GM18499 (cell line): ENCODE measurements at regions not wholly inside any gene's neighbourhood (a gene's known extent, or its start where the extent isn't known, plus 50 kb on each side); places are given as distances from the start of the nearest gene placed in this dataset.

Source experiments
- ATAC-seq: cut with Tn5 transposase; IDR thresholded peaks from one replicate; pipeline ENCODE4 v1.9.1; 2021; ENCODE audit warnings: moderate number of reproducible peaks; ENCODE audit not compliant: insufficient read depth, unreplicated experiment

DNA sequence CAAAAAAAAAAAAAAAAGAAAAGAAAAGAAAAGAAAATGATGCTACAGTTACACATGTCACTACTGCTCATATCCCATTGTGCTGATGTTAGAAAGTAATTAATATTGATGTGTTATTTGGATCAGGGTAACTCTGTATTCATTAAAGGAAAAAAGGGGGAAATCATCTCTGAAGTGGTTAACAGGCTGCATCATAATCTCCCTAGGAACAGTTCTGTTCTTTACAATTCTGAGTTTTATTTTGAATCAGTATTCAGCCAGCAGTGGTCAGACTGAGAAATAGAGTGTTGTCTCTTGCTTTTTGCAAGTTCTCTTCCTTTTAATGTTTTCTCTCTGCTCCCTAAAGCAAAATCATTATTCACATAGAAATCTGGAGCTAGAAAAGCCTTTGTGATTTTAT is 128.6 kb upstream of the CRY1 start:
- ATAC-seq, result no peak

DNA sequence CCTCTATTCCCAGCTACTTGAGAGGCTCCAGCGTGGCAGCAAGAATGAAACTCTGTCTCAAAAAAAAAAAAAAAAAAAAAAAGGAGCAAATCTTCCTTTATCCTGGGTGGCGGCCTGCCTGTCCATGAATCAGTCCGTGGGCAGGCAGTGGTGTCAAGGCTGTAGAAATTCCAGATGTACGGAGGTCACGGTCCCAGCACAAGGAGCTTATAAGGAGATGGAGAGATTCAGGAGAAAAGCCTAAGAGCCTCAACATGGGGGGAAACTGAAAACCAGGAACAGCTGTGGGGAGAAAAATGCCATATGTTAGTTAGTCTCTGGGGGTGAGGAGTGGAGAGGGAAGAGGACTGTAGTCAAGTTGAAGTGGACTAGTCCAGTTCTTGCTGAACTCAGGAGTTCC is 130.5 kb upstream of the CRY1 start:
- ATAC-seq, result no peak

DNA sequence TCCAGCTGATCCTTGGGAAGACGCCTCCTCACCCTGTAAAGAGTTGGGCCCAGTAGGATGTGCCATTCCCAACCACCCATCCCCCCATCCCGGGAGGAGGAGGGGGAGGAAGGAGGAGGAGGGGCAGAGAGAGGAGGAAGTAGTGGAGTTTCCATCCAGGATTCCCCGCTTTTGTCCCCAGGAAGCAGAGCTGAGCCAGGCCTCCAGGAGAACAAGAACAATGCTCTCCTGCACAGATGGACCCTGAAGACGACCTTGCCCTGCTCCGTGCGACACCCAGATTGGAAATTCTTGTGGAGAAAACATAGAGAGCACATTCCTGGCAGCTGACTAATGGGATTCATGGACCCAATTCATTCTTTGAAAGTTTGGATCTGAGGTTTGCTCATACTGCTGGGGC is 132.3 kb upstream of the CRY1 start:
- no peak for ATAC-seq

DNA sequence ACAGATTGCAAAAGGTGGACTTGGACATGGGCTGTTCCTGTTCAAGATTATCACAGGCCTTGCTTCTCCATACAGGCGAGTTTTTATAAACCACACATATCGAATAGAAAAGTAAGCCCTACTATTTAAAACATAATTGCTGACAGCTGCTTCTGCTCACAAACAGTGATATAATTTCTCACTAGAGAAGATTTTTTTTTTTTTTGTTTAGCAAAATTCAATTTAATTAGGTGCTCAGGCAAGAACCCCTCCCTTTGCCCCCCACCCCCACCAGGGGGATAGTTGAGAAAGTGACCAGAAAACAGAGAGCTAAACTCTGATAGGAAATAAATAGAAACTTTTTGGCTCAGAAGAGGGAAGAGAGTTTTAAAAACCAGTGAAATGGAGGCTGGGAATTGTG is 132.8 kb upstream of the CRY1 start:
- ATAC-seq, result no peak

DNA sequence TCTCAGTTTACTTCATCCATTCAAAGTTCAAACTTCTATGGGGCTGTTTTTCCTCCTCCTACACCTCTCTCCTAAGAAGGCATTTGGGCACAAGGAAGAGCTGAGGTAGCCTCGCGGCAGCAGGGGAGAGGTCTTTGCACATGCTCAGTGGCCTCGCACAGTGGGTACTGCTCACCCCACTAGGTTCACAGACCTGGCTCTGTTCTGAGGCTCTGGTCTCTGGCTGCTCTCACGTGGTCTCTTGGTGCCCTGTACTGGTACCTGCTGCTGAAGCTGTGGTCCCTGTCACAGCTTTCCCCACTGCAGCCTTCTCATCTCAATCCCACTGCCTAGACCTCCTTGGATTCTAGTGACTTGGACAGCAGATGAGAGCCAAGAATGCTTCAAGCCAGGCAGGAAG is 134.7 kb upstream of the CRY1 start:
- no peak for ATAC-seq

DNA sequence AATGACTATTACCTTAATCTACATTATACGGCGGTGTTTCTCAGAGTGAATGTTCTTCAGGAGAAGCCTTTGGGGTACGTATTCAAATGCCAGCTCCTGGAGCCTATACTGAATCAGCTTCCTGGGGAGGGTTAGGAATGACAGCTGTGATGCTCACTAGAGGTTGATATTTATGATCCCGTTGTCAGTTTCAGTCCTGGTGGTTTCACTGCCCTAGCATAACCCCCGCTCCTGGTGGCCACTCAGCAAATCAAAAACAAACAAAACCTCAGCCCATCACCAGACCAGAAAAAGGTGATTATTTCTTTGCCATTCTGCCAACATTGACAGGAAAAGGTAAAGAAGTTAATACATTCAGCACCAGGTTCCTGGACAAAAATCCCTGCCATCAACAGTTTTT is 136.5 kb upstream of the CRY1 start:
- no peak for ATAC-seq

DNA sequence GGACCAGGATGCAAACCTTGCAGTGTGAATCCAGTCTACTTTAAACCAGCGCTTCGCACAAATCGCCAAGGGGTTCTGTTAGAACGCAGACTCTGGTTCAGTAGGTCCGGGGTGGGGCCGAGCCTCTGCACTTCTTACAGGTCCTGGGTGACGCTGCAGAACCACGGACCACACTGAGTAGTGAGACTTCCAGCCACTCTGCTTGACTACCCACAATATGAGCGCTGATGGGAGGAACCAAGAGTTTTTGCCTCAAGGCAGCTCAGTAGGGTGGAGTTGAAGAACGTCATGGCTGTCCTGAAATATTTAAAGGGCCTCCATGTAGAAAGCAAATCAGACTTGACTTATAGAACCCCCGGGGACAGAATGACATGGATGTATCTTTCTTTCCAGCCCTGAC is 138.0 kb upstream of the CRY1 start:
- no peak for ATAC-seq

DNA sequence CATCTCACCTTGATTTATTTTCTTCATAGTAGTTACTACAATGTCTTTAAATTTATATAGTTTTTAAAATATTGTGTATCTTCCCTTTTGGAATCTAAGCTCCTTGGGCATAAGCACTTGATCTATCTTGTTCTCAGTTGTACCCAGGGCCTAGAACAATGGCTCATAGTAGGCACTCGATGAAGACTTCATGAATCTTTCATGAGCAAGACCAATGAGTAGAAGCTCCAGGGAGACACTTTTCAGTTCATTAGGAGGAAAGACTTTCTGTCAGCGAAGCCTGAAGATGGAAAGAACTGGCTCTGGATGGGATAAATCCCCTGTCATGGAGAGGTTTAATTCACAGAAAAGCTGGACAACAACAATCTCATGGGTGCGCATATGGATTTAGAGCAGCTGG is 140.2 kb upstream of the CRY1 start:
- ATAC-seq, result no peak

DNA sequence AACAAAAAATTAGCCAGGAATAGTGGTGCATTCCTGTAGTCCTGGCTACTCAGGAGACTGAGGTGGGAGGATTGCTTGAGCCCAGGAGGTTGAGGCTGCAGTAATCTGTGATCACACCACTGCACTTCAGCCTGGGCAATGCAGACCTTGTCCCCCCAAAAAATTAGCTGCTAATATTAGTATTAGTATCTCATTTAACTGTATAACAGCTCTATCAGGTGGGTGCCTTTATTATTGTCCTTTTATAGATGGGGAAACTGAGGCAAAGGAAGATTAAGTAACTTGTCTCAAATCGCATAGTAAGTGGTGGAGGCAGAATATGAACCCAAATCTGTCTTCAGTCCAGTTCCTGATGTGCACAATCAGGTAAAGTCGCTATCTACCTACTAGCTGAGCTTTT is 142.3 kb upstream of the CRY1 start:
- no peak for ATAC-seq

DNA sequence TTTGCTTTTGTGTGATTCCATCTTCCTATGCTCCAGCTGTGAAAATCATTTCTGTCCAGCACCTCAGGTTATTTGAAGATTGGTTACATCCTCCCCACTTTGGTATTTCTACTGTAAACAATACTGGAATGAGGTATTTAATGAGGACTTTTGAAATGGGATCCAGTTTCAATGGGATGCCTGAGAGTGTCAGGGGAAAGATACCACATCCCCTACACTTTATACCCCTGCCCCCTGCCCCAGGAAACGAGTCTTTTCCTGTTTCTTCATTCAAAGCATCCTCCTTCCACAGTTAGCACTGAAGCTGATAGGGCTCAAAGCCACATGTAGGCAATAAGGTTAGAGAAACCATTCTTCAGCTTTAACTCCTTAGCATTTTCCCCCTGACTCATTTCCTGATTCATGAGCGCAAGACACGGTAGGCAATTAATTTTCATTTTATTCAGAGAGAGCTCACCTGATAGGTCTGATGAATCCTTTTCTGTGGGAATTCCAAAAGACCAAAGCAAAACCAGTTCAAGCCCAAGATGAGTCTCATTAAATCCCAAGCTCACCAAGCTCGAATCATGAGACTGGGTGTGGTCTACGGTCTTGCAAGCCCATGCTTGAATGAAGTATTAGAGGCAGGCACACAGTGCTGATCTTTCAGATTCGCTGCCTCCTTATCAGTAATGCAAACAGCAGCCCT is 143.6 kb upstream of the CRY1 start:
- no peak for ATAC-seq

DNA sequence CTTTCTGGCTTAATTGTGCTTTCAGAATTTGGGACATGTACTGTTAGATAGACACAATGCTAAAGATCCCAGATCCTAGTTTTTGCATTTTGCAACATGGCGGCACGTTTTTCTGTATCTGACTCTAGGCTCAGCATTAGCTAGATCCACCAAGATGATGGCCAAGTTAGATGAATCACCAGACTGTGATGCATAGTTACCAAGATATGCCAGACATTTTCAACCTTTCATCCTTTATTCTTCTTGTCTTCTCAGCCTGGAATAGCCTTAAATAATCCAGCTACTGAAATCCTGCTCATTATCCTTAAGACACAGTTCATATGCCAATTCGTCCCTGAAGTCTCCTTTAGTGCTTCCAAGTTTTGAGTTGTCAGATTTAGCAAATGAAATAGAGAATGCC is 144.9 kb upstream of the CRY1 start:
- no peak for ATAC-seq

DNA sequence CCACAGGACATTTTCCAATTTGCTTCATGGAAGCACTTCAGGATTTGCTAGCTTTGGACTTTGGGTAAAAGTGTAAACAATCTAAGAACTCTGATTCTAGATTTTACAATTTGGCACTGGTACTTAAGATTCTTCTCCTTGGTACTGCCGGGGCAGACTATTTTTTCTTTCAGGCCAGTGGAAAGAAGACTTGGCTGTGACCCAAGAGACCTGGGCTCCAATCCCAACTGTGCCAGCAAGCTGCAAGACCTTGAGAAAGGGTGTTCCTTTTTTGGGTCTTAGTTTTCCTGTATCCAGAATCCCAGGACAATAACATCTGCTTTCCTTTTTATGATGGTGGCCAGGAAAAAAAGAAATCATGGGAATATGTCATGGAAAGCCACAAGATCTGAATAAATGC is 148.1 kb upstream of the CRY1 start:
- no peak for ATAC-seq

DNA sequence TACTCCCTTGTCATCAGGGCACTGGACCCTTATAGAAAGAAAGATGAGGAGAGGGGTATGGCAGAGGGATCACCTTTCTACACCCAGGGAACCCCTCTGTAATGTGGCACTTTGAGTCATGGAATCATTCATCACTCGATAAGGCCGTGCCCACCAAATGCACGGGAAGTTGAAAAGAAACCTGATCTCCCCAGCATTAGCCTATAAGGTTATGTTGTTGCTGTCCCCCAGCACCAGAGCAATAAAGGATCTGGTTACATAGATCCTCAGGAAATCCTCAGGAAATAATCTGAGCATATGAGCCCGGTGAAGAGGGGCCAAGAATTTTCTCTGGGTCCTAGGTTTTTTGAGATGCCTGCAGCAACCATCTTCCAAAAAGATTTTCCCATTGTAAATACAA is 148.8 kb upstream of the CRY1 start:
- no peak for ATAC-seq

DNA sequence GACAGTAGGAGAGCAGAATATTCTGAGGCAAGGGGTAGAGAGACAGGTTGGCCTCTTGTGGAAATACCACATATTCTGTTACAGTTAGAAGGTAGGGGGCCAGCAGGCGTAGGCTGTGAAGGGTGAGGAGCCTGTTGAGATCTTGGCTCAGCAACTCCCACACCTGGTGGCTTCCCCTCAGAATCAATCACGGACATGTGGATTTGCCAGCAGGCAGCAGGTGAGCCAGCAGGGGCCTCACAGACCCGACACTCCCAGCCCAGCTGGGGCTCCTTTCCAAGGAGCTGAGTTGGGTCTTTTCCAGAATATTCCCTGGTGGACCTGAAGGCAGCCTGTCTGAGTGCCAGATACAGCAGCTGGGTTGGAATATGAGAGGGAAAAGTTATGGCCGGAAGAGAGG is 150.0 kb upstream of the CRY1 start:
- ATAC-seq, result no peak

DNA sequence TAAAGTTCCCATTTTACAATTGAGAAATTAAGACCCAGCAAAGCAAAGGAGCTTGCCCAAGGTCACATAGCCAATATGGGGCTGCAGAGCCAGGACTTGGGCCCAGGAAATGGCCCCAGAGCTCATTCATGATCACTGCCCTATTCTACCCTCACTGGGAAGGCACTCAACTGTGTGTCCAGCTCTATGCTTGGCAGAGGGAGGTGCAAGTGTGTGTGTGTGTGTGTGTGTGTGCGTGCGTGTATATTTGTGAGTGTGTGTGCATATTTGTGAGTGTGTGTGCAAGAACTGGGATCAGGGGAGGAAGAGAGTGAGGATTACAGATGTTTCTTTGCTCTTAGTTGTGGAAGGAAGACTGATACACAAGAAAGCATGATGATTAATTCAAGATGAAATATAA is 151.2 kb upstream of the CRY1 start:
- no peak for ATAC-seq

DNA sequence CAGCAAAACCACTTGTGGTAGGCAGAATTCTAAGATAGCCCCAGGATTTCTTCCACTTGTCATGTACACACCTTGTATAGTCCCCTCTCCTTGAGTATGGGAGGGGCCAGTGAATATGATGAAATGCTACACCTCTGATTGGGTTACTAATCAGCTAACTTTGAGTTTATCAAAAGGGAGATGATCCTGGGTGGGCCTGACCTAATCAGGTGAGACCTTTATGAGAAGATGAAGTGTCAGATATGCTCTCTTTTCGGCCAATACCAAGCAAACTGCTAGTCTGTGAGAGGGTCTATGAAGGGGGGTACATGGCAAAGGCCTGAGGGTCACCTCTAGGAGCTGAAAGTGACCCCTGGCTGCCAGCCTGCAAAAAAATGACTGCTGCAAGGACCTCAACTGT is 154.3 kb upstream of the CRY1 start:
- ATAC-seq, result no peak

DNA sequence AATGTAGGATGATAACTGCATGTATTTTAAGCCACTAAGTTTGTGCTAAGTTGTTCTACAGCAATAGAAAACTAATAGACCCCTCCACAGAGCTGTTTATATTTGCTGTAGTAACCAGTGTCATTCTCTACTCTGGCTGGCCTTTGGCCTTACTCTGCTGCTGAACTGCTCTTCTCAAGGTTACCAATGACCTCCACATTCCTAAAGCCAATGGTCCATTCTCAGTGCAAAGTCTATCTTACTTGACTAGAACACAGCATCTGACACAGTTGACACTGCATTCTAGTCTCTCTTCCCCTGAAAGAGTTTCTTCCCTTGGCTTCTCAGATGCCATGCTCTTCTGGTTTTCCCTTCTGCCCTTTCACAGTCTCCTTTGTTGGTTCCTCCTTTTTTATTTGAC is 154.8 kb upstream of the CRY1 start:
- ATAC-seq, result no peak

DNA sequence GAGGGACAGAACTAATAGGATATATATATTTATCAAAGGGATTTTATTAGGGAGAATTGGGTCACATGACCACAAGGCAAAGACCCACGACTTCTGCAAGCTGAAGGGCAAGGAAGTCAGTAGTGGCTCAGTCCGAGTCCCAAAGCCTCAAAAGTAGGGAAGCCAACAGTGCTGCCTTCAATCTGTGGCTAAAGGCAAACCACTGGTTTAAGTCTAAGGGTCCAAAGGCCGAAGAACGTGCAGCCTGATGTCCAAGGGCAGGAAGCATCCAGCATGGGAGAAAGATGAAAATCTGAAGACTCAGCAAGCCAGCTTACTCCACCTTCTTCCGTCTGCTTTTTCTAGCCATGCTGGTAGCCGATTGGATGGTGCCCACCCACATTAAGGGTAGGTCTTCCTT is 157.9 kb upstream of the CRY1 start:
- no peak for ATAC-seq

DNA sequence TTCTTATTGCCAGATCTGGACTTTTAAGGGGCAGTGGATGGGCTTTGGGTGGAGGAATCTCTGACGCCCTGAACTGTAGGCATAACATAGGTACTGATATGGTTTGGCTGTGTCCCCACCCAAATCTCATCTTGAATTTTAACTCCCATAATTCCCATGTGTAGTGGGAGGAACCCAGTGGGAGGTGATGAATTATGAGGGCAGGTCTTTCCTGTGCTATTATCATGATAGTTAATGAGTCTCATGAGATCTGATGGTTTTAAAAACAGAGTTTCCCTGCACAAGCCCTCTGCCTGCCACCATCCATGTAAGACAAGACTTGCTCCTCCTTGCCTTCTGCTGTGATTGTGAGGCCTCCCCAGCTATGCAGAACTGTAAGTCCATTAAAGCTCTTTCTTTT is 160.0 kb upstream of the CRY1 start:
- ATAC-seq, result no peak

DNA sequence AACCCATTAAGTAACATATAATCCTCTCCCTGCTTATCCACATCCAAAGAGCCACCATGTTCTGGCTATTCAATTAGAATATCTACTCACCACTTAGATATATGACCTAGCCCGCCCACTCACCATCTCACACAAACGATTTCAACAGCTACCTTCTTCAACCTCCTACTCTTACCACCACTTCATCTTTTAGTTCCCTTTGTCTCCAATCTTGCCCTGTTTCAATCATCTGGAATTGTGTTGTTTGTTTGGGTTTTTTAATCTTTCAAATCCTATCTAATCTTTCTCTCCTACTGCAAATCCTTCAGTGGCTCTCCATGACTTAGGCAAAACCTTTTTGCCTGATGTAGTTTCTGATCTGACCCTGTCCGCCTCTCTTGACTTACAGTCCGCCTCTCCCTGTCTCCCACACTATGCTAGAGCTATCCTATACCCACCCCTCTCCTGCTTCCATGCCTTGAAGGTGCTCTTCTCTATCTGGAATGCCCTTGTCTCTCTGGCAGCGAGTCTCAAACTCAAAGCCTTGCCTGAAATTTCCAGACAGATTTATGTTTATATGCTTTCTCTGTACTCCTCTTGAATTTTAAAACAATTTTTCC is 161.0 kb upstream of the CRY1 start:
- no peak for ATAC-seq

DNA sequence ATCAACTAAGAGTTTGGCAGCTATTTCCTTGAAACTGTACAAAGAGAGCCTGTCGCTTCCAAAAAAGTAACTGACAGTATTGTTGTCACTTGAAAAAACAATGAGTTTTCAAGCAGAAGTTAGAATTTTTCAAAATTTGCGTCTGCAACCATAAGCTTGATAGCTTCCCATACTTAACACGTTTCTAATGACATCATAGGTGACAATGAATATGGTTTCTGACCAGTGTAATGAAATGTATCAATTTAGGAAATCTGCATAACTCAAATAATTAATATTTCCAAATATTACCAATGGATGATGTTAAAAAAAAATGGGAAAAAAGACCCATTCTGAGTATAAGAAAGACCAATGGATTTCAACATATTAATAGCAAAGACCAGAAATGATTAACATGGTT is 165.4 kb upstream of the CRY1 start:
- no peak for ATAC-seq

DNA sequence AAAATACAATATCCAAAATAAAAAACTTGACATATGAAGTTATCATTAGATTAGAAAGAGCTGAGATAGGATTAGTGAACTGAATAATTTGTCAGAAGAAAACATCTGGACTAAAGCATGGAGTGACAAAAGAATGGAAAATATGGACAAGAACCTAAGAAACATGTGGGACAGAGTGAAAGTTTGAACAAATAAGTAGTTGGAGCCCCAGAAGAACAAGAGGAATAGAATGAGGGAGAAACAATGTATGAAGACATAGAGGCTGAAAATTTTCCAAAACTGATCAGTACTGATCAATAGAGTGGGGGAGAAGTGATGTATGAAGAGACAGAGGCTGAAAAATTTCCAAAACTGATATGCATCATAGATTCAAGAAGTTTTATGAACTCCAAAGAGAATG is 170.6 kb upstream of the CRY1 start:
- ATAC-seq, result no peak

DNA sequence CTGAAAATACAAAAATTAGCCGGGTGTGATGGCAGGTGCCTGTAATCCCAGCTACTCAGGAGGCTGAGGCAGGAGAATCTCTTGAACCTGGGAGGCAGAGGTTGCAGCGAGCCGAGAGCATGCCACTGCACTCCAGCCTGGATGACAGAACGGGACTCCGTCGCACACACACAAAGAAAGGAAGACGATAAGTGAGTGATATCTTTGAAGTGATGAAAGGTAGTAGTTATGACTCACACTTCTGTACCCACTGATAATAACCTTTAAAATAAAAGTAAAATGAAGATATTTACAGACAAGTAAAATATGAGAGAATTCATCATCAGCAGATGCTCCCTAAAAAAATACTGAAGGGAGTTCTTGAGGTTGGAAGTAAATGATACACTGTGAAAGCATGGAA is 171.3 kb upstream of the CRY1 start:
- ATAC-seq, result no peak
